ENCODE measurements at regions not wholly inside any gene's neighbourhood (a gene's known extent, or its start where the extent isn't known, plus 50 kb on each side); places are given as distances from the start of the nearest gene placed in this dataset.

DNA sequence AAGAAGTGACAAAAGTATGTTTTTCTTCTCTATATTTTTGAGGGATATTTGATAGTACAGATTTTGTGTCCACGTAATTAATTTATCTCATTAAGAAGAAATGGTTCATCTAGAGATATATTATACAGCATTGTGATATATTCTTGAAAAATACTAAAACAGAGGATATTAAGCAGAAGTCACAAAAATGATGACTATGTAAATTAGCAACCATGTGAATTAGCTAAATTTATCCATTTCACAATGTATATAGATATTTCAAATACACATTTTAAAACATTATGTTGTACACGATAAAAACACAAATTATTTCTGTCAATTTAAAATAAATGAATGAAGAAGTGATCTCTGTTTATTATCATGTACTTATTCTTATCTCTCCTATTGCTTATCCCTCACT, 989.5 kb downstream of the TUSC7 start:
- intact Hi-C loops (cut with micrococcal nuclease): no loop called here

DNA sequence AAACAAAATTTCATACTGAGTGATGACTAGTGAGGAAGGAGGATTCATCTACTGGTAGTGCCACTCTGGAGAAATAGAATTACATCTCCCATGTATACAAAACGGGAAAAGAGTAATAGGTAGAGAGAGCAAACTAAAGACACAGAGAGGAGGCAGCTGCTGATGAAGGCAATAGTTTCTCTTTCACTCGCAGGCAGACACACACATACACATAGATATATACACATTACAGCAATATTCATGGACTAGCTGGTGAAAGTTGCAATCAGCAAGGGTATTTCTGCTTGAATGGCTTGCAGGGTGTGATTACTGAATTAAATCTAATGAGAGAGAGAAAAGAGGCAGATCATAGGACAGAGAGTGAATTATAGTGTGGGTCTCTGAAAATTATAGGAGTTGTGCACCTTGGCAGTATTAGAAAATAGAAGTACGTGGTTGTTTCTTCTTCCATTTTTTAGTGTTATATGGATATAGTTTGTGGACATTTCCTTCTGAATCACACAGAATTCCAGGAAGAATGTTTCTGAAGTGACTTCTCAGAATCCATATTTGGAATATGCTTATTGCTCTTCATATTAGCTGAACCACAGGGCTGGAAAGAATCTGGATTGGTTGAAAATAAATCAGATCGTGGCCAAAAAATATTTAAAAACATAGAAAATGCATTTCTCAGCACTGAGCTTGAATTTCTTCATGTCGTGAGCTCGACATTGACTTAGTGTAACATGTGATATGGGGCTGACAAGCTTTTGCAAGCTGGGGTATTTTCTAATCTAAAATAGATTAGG, 991.2 kb downstream of the TUSC7 start:
- intact Hi-C loops (cut with micrococcal nuclease): no loop called here

DNA sequence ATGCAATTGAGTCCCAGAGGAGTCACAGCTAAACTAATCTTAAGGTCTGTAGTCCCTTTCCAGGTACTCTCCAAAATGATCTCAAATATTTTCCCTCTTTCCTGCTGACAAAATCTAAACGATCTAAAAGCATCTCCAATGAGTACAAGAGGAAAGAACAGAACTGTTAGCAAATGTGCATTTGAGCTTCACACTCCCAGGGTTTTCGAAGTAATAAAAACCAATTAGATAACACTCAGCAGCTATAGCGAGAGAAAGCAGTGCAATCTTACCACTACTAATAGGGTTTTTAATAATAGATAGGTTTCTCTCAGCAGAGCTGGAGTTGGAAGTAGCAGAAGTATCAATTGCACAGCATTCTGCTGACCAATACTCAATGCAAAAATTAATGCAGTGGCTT, 995.4 kb downstream of the TUSC7 start:
- intact Hi-C loops (cut with micrococcal nuclease): no loop called here

DNA sequence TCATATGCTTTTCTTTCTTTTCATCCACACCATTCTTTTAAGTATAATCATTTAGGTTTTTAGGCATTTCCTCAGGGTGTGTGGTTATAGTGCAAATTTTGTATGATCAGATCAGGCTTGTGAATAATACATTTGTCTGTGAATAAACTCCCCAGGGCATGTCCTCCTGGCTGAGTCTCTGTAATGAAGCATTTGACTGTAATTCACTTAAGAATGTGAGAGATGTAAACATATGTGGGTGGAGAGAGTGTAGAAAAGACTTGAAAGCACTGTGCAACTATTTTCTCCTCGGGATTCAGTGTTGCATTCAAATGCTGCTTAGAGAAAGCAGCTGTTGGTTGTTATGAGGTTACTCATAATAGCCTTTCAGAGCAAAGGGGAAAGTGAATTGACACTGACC, 996.5 kb downstream of the TUSC7 start:
- intact Hi-C loops (cut with micrococcal nuclease): no loop called here

DNA sequence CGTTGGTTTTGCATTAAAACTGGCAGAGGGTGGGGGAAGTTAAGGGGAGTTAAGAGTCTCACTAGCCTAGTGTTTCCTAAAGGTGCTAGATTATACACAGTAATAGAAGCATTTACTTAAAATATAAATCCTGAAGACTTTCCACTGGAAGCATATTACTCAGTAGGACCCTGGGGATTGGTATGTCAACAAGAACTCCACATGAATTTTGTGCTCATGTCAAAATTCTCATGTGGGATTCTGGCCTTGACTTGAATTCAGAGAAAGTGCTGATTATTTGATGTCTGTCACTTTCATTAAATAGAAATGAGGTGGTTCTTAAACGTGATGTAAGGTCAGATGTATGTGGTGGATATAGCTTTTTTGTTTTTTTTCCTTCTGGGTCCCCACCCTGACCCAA, 997.2 kb downstream of the TUSC7 start:
- intact Hi-C loops (cut with micrococcal nuclease): no loop called here

DNA sequence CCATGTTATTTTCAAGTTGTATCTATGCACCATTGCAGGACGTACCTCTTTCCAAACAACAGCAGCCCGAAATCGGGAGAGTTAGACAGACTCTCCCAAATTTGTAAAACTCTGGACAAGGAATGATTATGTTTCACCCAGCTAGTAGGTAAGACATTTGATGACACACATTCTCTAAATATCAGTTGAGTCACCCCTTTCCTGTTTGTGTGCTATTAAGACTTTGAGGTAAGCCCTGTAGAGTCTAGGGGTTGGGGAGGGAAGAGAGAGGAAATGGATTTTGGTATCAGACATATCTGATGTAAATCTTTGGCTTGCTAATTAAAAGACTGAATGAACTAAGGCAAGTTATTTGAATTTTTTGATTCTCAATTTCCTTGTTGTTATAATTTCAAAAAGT, 999.0 kb downstream of the TUSC7 start:
- intact Hi-C loops (cut with micrococcal nuclease): no loop called here

DNA sequence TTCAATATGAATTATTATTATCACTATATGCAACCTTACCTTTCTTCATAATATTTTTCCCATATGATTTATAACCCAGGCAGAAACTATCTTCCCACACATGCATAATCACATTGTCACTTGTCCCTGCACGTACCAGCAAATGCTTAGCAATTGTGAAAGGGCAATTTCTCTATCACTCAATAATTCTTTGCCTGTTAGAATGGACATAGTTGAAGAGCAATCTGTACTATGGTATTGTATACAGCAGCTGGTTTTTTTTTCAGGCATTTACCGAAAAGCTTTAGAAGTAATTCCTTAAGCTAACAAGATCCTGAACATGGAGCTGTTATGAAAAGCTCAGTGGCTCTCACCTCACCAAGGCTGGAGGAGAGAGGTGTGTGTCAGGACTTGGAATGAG, 999.5 kb downstream of the TUSC7 start:
- intact Hi-C loops (cut with micrococcal nuclease): no loop called here

DNA sequence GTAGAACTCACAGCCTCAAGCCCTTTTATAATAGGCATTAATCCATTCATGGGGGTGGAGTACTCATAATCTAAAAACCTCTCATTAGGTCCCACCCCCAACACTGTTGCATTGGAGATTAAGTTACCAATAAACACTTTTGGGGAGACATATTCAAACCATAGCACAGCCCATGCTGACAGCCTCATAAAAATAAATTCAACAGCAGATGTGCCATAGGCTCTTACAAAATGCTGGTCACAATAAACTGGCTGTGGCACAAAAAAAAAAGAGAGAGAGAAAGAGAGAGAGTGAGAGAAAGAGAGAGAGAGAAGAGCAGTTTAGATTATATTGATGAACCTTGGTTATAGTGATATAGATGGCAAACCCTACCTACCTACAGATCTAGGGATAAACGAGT, 1000.9 kb downstream of the TUSC7 start:
- intact Hi-C loops (cut with micrococcal nuclease): no loop called here

DNA sequence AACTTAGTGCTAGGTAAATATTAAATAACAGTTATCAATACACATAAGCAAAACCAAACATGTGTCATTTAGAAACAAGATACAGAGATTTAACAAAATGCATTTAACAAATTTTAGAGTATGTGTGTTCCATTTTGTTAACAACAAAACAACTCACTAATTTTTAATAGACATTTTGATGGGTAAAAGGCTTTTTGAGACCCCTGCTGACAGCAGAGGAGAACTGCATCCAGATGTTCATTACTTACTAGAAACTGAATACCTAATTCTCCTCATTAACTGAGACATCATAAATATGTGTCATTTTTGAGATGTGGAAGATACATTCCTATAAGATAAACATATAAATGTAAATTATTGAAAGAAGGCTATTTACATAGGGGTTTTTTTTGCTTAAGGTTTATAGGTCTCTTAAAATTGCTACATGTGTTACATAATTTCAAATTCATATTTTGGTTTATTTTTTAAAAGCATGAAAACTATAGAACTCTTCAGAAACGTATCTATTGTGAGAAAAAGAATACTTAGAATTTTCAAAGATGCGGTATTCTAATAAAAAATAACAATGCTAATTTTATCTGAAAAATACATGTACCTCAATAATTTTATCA, 1009.8 kb downstream of the TUSC7 start:
- intact Hi-C loops (cut with micrococcal nuclease): loop anchor here (1.0 kb wide), 2 partner anchors 700 to 948 kb away; no protein-coding TSS in a partner anchor

DNA sequence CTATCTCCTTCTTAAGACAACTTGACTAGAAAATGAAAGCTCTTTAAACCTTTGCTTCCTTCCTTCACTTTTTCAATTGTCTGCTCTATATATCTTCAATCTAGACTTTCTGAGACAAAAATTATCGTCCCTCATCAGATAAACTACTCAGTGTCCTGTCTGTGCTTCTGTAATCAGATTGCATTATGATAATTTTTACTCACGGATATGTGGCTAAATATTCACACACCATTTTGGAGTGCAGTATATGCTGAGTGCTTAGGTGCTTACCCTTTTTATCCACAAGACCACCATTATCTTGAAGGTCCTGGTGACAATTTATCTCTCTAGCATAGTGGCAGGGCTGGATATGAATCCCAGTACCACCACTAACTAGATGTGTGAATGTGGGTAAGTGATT, 1012.3 kb downstream of the TUSC7 start:
- intact Hi-C loops (cut with micrococcal nuclease): no loop called here

DNA sequence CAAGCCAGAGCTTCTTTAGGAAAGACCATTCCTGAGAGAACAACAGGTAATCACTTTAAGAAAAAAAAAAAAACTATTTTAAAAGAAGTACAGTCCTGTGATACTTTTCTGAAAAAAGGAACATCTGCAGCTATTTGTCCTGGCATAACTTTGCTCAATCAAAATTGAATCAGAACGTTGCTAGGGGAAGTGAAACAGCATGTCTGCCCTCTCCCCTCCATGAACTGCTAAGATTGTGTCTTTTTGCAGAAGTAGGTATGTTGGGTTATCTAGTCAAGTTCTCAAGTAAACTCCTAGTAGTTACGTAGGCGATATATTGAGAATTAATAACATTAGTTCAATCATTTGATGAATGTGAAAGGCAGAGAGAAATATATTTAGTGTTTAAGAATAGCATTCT, 1013.3 kb downstream of the TUSC7 start:
- intact Hi-C loops (cut with micrococcal nuclease): no loop called here

DNA sequence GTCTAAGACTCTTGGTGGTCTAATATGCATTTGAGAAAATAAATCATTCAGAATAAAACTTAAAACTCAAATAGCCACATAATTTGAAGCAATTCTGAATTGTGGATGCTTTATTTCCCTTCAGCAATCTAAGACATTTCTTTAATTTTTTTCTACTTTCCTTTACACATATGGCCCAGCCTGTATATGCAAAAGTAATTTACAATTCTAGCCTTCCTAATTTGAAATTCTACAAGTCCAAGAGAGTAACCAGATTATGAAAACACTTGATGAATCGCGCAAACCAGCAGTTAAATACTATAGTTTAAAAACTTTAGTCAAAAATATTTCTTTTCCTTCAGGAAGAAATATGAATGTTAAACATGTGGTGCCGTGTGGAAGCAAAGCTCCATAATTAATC, 1014.2 kb downstream of the TUSC7 start:
- intact Hi-C loops (cut with micrococcal nuclease): no loop called here

DNA sequence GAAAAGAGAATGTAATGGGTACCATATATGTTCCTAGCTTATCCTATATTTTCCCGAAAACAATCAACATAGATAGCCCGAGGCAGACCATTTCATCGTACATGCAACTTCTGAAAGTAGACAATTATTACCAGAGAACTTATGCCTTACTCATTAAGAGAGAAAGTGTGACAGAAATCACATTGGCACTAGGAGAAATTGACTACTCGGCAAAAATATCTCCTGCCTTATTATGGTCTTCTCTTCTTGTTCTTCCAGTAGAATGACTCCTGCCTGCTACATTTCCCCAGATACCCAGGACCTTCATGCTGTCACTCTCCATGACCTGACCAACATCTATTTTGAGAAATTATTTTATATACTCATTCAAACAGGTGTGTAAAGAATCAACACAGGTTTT, 1015.7 kb downstream of the TUSC7 start:
- intact Hi-C loops (cut with micrococcal nuclease): no loop called here

DNA sequence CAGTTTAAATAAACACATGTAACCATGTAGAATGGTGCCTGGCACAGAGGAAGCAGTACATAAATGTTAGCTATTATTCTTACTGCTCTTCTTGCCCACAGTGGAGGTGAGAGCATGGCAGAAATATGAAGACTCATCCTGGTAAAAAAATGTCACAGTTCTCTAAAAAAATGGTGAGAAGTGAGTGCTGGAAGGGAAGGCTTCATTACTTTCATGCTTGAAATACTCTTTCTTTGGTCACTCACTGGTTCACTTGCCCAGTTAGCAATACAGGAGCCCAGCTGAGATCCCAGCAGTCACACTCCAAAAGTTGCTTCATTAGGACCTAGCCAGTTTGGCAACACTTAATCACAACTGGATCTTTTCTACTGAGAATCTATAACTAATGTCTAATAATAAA, 1017.2 kb downstream of the TUSC7 start:
- intact Hi-C loops (cut with micrococcal nuclease): no loop called here

DNA sequence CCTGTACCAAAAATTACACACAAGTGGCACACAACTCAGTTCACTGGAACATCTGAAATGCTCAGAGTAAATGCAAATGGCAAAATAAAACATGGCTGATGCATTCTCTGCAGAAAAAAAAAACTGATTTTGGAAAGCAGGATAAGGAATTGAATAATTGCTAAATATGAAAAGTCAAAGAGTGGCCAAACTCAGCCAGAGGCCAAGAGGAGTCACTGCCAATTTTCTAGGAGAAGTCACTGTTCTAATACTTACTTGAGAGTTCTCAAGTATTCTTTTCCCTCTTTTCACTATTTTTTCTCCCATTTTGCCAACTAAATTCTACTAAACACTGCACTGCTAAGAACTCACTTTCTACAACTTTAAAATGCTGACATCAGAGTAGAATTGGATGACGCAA, 1018.6 kb downstream of the TUSC7 start:
- intact Hi-C loops (cut with micrococcal nuclease): no loop called here

DNA sequence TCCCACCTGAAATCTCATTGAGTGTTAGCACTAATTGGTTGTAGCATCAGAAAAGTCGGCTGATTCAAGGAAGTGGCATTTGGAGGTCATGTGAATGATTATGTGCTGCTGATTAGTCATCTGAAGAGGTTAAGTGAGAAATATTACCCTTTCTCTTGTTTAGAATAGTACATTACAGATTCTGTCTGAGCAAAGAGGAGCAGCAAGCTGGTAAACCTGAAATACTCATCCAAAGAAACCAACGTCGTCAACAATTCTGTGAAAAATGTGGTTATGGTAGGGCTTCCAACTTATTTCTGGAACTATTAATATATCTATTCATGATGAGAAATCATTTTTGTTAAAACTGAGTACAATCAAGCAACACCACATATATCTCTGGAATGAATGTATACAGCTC, 1024.9 kb downstream of the TUSC7 start:
- intact Hi-C loops (cut with micrococcal nuclease): no loop called here

DNA sequence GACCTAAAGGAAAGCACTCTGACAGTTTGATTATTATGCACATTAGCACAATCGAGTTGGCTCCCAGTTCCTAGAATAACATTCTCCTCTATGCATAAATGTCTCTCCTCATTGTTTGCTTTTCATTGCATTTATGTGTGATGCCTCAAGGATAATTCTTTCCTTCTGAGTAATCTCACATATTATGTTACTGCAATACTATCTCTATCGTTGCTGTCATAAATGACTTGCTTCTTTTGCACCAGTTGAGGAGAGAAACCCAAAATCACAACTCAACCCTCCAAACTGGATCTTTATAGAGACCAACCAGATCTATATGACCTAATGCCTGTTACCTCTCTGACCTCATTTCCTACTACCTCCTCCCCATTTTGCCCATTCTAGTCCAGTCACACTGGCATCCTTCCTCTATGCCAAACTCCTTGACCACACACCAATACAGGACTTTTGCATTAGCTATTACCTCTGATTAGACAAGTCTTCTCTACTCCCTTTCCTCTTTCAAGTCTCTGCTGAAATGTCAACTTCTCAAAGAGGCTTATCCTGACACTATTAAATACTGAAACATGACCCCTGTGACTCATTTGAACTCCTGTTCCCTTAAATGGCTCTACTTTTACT, 1026.0 kb downstream of the TUSC7 start:
- intact Hi-C loops (cut with micrococcal nuclease): no loop called here

DNA sequence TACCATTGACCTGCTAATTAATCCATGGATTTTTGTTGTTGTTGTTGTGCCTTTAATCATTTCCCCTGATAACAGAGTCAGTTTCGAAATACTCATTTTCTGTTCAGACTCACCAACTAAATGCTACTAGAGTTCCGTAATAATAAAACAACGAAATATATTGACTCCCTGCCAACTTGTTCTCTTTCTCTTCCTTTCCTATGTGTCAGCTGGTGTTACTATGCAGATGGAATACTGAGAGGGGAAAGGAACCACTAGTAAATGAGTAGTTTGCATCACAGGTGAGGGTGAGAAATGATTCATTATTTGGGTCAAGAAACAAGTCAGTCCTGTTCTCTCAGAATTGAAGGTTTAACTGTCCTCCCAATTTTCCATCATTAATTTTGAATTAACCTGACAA, 1027.3 kb downstream of the TUSC7 start:
- intact Hi-C loops (cut with micrococcal nuclease): no loop called here

DNA sequence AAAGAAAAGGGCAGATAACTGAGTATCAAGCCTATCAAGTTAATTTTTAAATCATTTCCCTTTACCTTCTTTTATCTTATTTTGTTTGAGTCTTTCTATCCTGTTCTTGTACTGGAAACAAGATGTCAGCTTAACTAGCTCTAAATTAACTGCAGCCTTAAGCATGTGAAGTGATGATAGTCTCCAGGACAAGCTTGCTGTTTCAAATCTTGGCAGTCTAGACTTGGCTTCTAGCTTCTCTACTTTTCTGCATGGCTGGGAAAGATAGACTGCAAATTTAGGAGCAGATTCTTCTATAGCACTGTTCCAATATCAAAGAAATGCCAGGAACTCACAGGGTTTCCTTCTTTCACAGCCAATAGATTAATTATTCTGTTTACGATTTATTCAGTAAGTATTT, 1034.4 kb downstream of the TUSC7 start:
- intact Hi-C loops (cut with micrococcal nuclease): no loop called here

DNA sequence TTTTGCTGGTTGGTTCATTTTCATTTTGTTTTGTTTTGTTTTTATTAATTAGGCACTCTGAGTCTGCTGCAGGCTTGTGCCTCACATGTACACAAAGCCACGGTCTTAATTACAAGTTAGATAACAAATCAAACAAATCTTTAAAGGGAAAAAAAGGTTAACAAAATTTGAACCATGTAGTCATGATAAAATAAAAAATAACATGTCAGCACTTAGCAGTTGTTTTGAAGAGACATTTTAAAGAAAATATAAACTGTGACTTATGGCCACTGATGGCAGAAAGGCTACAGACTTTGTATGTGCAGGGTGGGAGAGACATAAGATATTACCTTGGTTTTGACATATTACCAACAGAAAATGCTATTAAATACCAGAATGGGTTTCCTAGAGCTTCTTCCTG, 1035.4 kb downstream of the TUSC7 start:
- intact Hi-C loops (cut with micrococcal nuclease): no loop called here

DNA sequence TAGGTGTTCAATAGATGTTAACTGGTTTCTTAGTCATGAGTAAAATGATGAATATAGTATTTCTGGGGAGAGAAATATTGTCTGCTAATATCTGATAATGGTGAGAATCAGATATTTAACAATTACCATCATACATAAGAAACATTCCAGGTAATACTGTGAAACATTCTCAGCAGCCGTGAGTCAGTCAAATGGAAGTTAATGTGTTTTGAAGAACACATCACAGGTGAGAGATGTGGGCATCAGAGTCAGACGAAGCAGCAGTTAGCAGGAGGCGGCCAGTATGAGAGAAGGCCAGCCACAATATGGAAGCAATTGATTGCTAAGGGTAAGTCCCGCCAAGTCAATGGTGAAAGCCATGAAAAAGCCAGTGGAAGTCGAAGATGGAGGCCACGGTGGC, 1035.9 kb downstream of the TUSC7 start:
- intact Hi-C loops (cut with micrococcal nuclease): no loop called here

DNA sequence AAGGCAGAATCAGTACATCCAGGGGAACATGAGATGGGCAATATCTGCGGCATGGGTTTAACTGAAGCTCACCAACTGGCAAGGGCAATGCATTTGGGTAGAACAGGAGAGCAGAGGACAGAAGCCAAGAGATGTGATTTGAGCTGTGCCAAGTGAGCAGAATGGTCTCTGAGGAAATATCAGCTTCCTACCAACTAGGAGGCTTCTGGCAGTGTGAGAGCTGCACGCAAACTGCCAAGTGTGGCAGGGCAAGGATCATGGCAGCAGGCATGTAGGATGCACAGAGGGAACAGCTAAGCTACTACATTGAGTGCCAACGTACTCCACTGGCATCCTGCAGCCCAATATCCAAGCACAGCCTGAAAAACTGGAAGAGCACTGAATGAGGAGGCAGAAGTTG, 1036.5 kb downstream of the TUSC7 start:
- intact Hi-C loops (cut with micrococcal nuclease): no loop called here

DNA sequence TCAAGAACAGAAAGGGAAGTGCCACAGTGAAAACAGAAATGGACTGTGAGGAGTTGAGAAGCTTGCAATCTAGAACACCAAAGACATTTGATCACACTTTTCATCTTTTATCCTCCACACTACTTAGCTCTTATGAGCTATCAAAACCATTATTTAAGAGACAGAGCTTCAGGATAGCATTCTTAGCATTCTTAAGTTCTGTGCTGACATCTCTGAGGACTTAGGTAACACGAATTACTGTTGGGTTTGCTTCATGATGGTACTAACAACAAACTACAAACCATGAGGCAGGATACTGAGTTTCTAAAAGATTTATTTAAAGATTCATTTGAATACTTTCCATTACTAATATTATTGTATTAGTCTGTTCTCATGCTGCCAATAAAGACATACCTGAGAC, 1038.6 kb downstream of the TUSC7 start:
- intact Hi-C loops (cut with micrococcal nuclease): no loop called here

Data from T-helper 1 cell treated with Interleukin-12 subunit alpha and Interleukin-12 subunit beta and Interleukin-4 antibody, amounts not matched to agents 30 ng/mL and 1 ng/mL, for 36 hours (primary cell).